ENCODE measurements at regions not wholly inside any gene's neighbourhood (a gene's known extent, or its start where the extent isn't known, plus 50 kb on each side); places are given as distances from the start of the nearest gene placed in this dataset.
"Not testable (repeated sequence)": the region's sequence is repeated elsewhere in the genome, so short reads cannot be mapped to it uniquely, and the experiment has no call there.

GRCh38 chr2:94764331-94764730, 106.9 kb upstream of the TEKT4 start:
- not testable (repeated sequence) for H3K36me3 ChIP-seq (ENCODE audit: control insufficient read depth in 1 of 2, insufficient read depth in 2 of 2, low read length in 2 of 2); H2BK120ac ChIP-seq (ENCODE audit: insufficient read depth, low read length, poor library complexity); H3K27me3 ChIP-seq (ENCODE audit: insufficient read depth, low read length); H2BK12ac ChIP-seq (ENCODE audit: low read length); H3K18ac ChIP-seq (ENCODE audit: low read length); H3K14ac ChIP-seq (ENCODE audit: low read length); H4K12ac ChIP-seq (ENCODE audit: low read depth, low read length); H2AK5ac ChIP-seq (ENCODE audit: low read length); H2BK5ac ChIP-seq (ENCODE audit: low read depth, low read length, poor library complexity); H4K91ac ChIP-seq (ENCODE audit: low read depth, low read length); H3K27ac ChIP-seq (ENCODE audit: low read depth, low read length); H3K4ac ChIP-seq (ENCODE audit: low read depth, low read length); H3K9ac ChIP-seq (ENCODE audit: low read length); H2AFZ ChIP-seq (ENCODE audit: insufficient read depth, low read length, poor library complexity); H3K79me1 ChIP-seq (ENCODE audit: low read length); H3K4me3 ChIP-seq (ENCODE audit: low read depth, low read length); DNase-seq; H3K4me1 ChIP-seq (ENCODE audit: control insufficient read depth in 1 of 2, insufficient read depth in 2 of 2, low read length in 2 of 2); H3K23ac ChIP-seq (ENCODE audit: low read length); H3K4me2 ChIP-seq (ENCODE audit: low read length); H4K8ac ChIP-seq (ENCODE audit: low read depth, low read length); H3K79me2 ChIP-seq (ENCODE audit: control insufficient read depth, insufficient read depth, low read length, poor library complexity)
- H3K9me3 ChIP-seq (ENCODE audit: insufficient read depth, low read depth, low read length): peaks cover 62% of the 10 kb centered on the region
- WGBS (ENCODE audit: extremely low coverage, insufficient coverage, insufficient read length): no CpG with 5 or more reads among the region's 3 CpGs

- no peak for DNase-seq
- H3K27me3 ChIP-seq (ENCODE audit: insufficient read depth, low read length): no peaks in the 10 kb centered on the region
- H3K23ac ChIP-seq (ENCODE audit: low read length): no peak overlapping the region
- no peak overlapping the region for H2BK5ac ChIP-seq (ENCODE audit: low read depth, low read length, poor library complexity)
- WGBS (ENCODE audit: extremely low coverage, insufficient coverage, insufficient read length): no CpG with 5 or more reads among the region's 3 CpGs
- no peak overlapping the region for H2AFZ ChIP-seq (ENCODE audit: insufficient read depth, low read length, poor library complexity)
- H3K36me3 ChIP-seq (ENCODE audit: control insufficient read depth in 1 of 2, insufficient read depth in 2 of 2, low read length in 2 of 2): no peaks in the 10 kb centered on the region
- H3K4me1 ChIP-seq (ENCODE audit: control insufficient read depth in 1 of 2, insufficient read depth in 2 of 2, low read length in 2 of 2): no peaks in the 10 kb centered on the region
- H4K91ac ChIP-seq (ENCODE audit: low read depth, low read length): no peak overlapping the region
- H3K18ac ChIP-seq (ENCODE audit: low read length): no peak overlapping the region
- H3K79me2 ChIP-seq (ENCODE audit: control insufficient read depth, insufficient read depth, low read length, poor library complexity): no peaks in the 10 kb centered on the region
- H3K9me3 ChIP-seq (ENCODE audit: insufficient read depth, low read depth, low read length): peaks cover 45% of the 10 kb centered on the region
- no peak overlapping the region for H3K14ac ChIP-seq (ENCODE audit: low read length)
- no peaks in the 10 kb centered on the region for H3K79me1 ChIP-seq (ENCODE audit: low read length)
- no peak overlapping the region for H2AK5ac ChIP-seq (ENCODE audit: low read length)
- no peak overlapping the region for H2BK120ac ChIP-seq (ENCODE audit: insufficient read depth, low read length, poor library complexity)
- no peak overlapping the region for H4K12ac ChIP-seq (ENCODE audit: low read depth, low read length)
- no peak overlapping the region for H3K4me2 ChIP-seq (ENCODE audit: low read length)
- H2BK12ac ChIP-seq (ENCODE audit: low read length): no peak overlapping the region
- no peak overlapping the region for H3K4me3 ChIP-seq (ENCODE audit: low read depth, low read length)
- peak overlapping the region; percentile 63 for H3K9ac ChIP-seq (ENCODE audit: low read length)
- H4K8ac ChIP-seq (ENCODE audit: low read depth, low read length): no peak overlapping the region
- H3K4ac ChIP-seq (ENCODE audit: low read depth, low read length): no peak overlapping the region
- no peak overlapping the region for H3K27ac ChIP-seq (ENCODE audit: low read depth, low read length)
These were observed 103.9 kb upstream of the TEKT4 start for GRCh38 chr2:94767336-94767735.

- Histone ChIP-seq H3K79me1 (ENCODE audit: low read length) (no peaks in the 10 kb centered on the region), H3K9me3 (ENCODE audit: insufficient read depth, low read depth, low read length) (peaks cover 30% of the 10 kb centered on the region), H2BK12ac (ENCODE audit: low read length) (no peak overlapping the region), H3K14ac (ENCODE audit: low read length) (no peak overlapping the region), H2BK5ac (ENCODE audit: low read depth, low read length, poor library complexity) (no peak overlapping the region), H3K4me1 (ENCODE audit: control insufficient read depth in 1 of 2, insufficient read depth in 2 of 2, low read length in 2 of 2) (no peaks in the 10 kb centered on the region), H3K23ac (ENCODE audit: low read length) (no peak overlapping the region), H3K4me2 (ENCODE audit: low read length) (no peak overlapping the region), H3K4ac (ENCODE audit: low read depth, low read length) (no peak overlapping the region), H3K27me3 (ENCODE audit: insufficient read depth, low read length) (no peaks in the 10 kb centered on the region), H4K91ac (ENCODE audit: low read depth, low read length) (no peak overlapping the region), H2AK5ac (ENCODE audit: low read length) (no peak overlapping the region), H3K36me3 (ENCODE audit: control insufficient read depth in 1 of 2, insufficient read depth in 2 of 2, low read length in 2 of 2) (no peaks in the 10 kb centered on the region), H4K12ac (ENCODE audit: low read depth, low read length) (no peak overlapping the region), H3K9ac (ENCODE audit: low read length) (no peak overlapping the region), H3K18ac (ENCODE audit: low read length) (no peak overlapping the region), H3K4me3 (ENCODE audit: low read depth, low read length) (no peak overlapping the region), H3K27ac (ENCODE audit: low read depth, low read length) (no peak overlapping the region), H2AFZ (ENCODE audit: insufficient read depth, low read length, poor library complexity) (no peak overlapping the region), H2BK120ac (ENCODE audit: insufficient read depth, low read length, poor library complexity) (no peak overlapping the region), H4K8ac (ENCODE audit: low read depth, low read length) (no peak overlapping the region), H3K79me2 (ENCODE audit: control insufficient read depth, insufficient read depth, low read length, poor library complexity) (no peaks in the 10 kb centered on the region)
- no peak for DNase-seq
- no CpG with 5 or more reads among the region's 3 CpGs for WGBS (ENCODE audit: extremely low coverage, insufficient coverage, insufficient read length)
These were observed 101.5 kb upstream of the TEKT4 start for GRCh38 chr2:94769733-94770132.

GRCh38 chr2:94774851-94775250, 96.4 kb upstream of the TEKT4 start:
- Histone ChIP-seq H3K36me3 (ENCODE audit: control insufficient read depth in 1 of 2, insufficient read depth in 2 of 2, low read length in 2 of 2) (no peaks in the 10 kb centered on the region), H2AK5ac (ENCODE audit: low read length) (no peak overlapping the region), H3K79me2 (ENCODE audit: control insufficient read depth, insufficient read depth, low read length, poor library complexity) (no peaks in the 10 kb centered on the region), H3K4me1 (ENCODE audit: control insufficient read depth in 1 of 2, insufficient read depth in 2 of 2, low read length in 2 of 2) (no peaks in the 10 kb centered on the region), H3K4me3 (ENCODE audit: low read depth, low read length) (no peak overlapping the region), H4K12ac (ENCODE audit: low read depth, low read length) (no peak overlapping the region), H3K18ac (ENCODE audit: low read length) (no peak overlapping the region), H3K9me3 (ENCODE audit: insufficient read depth, low read depth, low read length) (peaks cover 31% of the 10 kb centered on the region), H3K27me3 (ENCODE audit: insufficient read depth, low read length) (no peaks in the 10 kb centered on the region), H3K4me2 (ENCODE audit: low read length) (no peak overlapping the region), H3K4ac (ENCODE audit: low read depth, low read length) (no peak overlapping the region), H2BK120ac (ENCODE audit: insufficient read depth, low read length, poor library complexity) (no peak overlapping the region), H3K23ac (ENCODE audit: low read length) (no peak overlapping the region), H4K8ac (ENCODE audit: low read depth, low read length) (no peak overlapping the region), H2BK5ac (ENCODE audit: low read depth, low read length, poor library complexity) (no peak overlapping the region), H3K9ac (ENCODE audit: low read length) (no peak overlapping the region), H3K27ac (ENCODE audit: low read depth, low read length) (no peak overlapping the region), H3K14ac (ENCODE audit: low read length) (no peak overlapping the region), H4K91ac (ENCODE audit: low read depth, low read length) (no peak overlapping the region), H2BK12ac (ENCODE audit: low read length) (no peak overlapping the region), H2AFZ (ENCODE audit: insufficient read depth, low read length, poor library complexity) (no peak overlapping the region), H3K79me1 (ENCODE audit: low read length) (no peaks in the 10 kb centered on the region)
- DNase-seq: no peak
